ENCODE measurements at regions not wholly inside any gene's neighbourhood (a gene's known extent, or its start where the extent isn't known, plus 50 kb on each side); places are given as distances from the start of the nearest gene placed in this dataset.
A peak's percentile ranks its signal among the peaks of the same experiment; 100 is the strongest.

DNA sequence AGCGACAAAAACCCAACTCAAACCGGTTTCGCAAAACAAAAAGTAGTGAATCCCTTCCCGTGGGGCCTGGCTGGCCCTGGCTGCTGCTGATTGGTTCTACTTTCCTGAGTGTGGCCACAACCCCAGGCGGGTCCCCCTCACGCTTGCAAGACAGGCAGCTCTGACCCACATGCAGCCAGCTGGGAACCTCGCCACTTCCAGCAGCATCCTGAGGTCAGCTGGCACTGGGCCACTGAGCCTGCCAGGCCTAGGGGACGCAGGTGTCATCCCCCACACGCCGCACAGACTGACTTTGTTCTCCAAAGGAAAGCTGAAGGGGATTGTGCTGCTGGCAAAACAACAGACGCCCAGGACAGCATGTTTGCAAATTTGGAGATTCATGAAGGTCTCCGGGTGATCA is 111.1 kb downstream of the TPRA1 start:
- DNase-seq (no peak), ATAC-seq (ENCODE audit: low read depth in 2 of 2) (no peak)
- Mint-ChIP-seq H3K4me3 (no peak overlapping the region), H3K27ac (no peak overlapping the region), H3K4me1 (no peaks in the 10 kb centered on the region), H3K27me3 (peaks cover 8 to 46% (median 45%) of the 10 kb centered on the region in 3 donors), H3K36me3 (no peaks in the 10 kb centered on the region), H3K9me3 (no peaks in the 10 kb centered on the region)

DNA sequence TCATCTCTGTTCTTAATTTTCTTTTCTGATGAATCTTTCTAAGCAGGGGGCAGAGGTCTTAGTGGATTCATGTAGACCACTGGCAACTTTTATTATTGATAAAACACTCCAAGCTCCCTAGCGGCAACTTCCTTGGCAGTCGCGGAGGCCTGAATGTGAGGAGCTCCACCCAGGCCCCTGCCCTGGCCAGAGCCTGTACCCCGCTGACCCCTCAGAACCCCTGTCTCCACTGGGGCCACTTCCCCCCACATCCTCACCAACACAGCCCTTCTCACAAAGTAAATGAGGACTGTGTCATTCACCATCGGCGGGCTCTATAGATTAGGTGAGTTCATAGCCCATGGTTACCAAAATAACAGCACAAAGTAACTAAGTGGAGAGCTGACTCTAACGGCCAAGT is 111.6 kb downstream of the TPRA1 start:
- DNase-seq (no peak), ATAC-seq (ENCODE audit: low read depth in 2 of 2) (no peak)

DNA sequence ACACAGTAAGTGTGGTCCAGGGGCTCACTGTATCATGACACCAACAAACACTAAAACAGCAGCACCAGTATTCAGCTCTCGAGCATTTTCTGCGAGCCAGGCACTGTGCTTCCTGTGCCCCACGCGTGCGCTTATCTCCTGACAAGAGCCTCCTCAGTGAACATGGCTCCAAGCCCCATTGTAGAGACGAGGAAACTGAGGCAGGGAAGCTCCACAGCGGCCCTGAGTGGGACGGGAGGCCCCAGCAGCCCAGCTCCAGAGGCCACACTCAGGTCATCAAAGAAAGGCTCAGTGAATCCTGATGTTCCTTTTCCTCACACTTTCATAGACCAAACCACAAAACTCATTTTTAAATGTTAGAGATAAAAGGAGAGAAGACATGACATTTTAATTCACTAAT is 113.1 kb downstream of the TPRA1 start:
- Mint-ChIP-seq H3K9me3 (peaks cover 0 to 3% (median 0%) of the 10 kb centered on the region in 7 donors), H3K36me3 (no peaks in the 10 kb centered on the region), H3K27me3 (peaks cover 4 to 34% (median 31%) of the 10 kb centered on the region in 3 donors), H3K27ac (no peak overlapping the region), H3K4me1 (no peaks in the 10 kb centered on the region), H3K4me3 (no peak overlapping the region)
- ATAC-seq (ENCODE audit: low read depth in 2 of 2), result no peak
- DNase-seq, result no peak

More for the DNA sequence above, 111.6 kb downstream of the TPRA1 start:
- Mint-ChIP-seq H3K4me3 (no peak overlapping the region), H3K27ac (no peak overlapping the region), H3K27me3 (peaks cover 10 to 47% (median 45%) of the 10 kb centered on the region in 3 donors), H3K9me3 (peaks cover 0 to 2% (median 0%) of the 10 kb centered on the region in 7 donors), H3K4me1 (no peaks in the 10 kb centered on the region), H3K36me3 (no peaks in the 10 kb centered on the region)

DNA sequence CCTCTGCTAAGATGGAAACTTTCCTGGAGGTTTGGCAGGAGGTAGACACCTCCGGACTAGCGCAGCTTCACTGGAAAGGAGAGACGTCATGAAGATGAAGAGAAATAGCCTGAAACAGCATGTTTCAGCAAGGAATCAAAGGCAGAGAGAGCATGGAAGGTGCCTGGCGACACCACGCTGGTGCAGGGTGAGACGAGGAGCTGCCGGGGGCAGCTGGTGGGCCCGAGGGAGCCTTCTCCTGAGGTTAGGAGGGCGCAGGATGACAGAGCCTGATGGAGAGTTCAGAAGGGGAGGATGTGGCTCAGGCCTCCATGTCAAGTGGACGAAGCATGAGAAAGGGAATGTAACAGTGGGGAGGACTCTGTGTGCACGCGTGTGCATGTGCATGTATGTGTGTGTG is 113.6 kb downstream of the TPRA1 start:
- Mint-ChIP-seq H3K4me3 (no peak overlapping the region), H3K4me1 (no peaks in the 10 kb centered on the region), H3K9me3 (peaks cover 0 to 3% (median 0%) of the 10 kb centered on the region in 7 donors), H3K36me3 (no peaks in the 10 kb centered on the region), H3K27ac (no peak overlapping the region), H3K27me3 (peaks cover 4 to 34% (median 30%) of the 10 kb centered on the region in 3 donors)
- ATAC-seq (ENCODE audit: low read depth in 2 of 2) (no peak), DNase-seq (no peak)

DNA sequence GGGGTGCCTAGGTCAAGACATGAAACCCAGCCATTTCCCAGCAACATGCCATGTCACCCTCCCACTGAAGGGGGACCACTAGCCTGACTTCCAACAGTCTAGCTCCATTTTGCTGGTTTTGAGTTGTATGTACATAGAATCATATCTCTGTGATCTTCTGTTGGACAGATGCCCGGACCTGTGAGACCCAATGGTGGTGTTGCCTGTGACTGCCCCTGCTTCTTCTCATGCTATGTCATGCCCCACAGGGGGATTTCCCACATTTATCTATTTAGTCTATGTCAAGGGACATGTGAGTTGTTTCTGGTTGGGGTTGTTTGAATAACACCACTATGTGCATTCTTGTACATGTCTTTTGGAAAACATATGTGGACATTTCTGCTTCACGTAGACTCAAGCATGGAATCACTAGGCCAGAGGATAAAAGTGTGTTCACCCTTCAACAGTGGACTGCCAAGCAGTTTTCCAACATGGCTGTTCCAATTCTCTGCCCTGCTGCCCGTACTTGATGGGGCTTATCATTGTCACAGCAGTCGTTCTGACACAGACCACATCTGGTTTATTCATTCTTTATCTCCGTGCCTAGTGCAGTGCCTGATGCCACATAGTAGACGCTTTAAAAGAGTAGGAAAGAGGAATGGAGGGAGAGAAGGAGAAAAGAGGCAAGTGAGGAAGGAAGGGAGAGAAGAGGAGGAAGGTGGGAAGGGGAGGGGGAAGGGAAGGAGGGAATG is 114.4 kb downstream of the TPRA1 start:
- Mint-ChIP-seq H3K9me3 (peaks cover 0 to 3% (median 0%) of the 10 kb centered on the region in 7 donors), H3K4me1 (no peaks in the 10 kb centered on the region), H3K27ac (no peak overlapping the region), H3K27me3 (peaks cover 4 to 29% (median 24%) of the 10 kb centered on the region in 3 donors), H3K36me3 (no peaks in the 10 kb centered on the region), H3K4me3 (no peak overlapping the region)
- DNase-seq (no peak), ATAC-seq (ENCODE audit: low read depth in 2 of 2) (no peak)

DNA sequence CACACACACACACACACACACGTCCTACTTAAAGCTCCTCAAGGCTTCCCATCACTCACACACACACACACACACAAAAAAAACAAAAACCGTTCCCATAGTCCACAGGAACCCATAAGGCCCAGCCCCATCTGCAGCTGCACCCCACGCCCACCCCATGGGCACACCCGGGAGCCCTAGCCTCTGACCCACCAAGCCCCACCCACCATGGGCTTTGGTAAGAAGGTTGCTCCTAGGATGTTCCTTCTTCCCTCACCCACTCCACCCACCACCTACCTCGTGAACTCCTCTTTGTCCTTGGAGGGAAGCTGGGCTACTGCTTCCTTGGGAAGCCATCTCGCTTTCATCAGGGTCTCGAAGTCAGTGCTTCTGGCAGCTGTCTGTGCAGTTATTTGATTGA is 115.1 kb downstream of the TPRA1 start:
- H3K27ac Mint-ChIP-seq, result no peak overlapping the region

DNA sequence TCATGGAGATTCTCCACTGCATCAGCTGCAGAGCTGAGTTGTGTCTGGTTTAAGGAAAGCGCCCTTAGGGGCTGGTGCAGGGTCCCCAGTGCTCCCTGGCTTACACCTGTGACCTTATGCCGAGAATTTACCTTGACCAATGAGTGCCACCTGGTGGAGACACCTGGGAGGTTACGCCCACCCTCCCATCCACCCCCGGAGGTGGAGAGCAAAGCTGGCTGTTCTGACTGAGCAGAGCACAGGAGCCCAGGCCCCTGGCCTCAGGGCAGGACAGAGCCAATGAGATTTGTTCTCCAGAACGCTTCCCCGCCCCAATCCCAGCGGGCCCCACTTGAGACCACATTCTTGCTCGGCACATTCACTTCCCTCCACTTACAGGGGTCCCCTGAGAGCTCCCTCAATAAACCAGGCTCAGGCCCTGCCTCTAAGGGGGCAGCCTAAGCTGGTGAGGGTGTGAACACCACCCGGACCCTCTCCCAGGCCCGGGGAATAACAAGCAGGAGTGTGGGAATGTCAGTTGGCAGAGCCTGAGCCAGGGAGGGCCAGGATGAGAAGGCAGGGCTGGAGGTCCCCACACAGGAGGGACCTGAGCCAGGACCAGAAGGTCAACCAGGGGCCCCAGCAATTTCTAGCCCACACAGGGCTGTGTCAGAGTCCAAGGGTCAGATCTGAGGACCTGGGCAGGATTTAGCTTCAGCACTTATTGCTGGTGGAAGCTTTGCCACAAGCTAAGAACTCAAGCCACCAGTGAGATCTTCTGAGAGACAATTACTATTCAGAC is 117.1 kb downstream of the TPRA1 start:
- DNase-seq, result no peak
- Mint-ChIP-seq H3K4me3 (no peak overlapping the region), H3K4me1 (no peaks in the 10 kb centered on the region), H3K36me3 (no peaks in the 10 kb centered on the region), H3K27ac (no peak overlapping the region), H3K9me3 (peaks cover 0 to 3% (median 1%) of the 10 kb centered on the region in 7 donors), H3K27me3 (peaks cover 4 to 33% (median 31%) of the 10 kb centered on the region in 3 donors)
- no peak for ATAC-seq (ENCODE audit: low read depth in 2 of 2)

More for the DNA sequence above, 115.1 kb downstream of the TPRA1 start:
- H3K4me1 Mint-ChIP-seq, result no peaks in the 10 kb centered on the region
- H3K4me3 Mint-ChIP-seq, result no peak overlapping the region
- no peak for ATAC-seq (ENCODE audit: low read depth in 2 of 2)
- DNase-seq, result no peak
- no peaks in the 10 kb centered on the region for H3K36me3 Mint-ChIP-seq
- H3K27me3 Mint-ChIP-seq, result peaks cover 4 to 28% (median 22%) of the 10 kb centered on the region in 3 donors
- H3K9me3 Mint-ChIP-seq, result peaks cover 0 to 3% (median 0%) of the 10 kb centered on the region in 7 donors

DNA sequence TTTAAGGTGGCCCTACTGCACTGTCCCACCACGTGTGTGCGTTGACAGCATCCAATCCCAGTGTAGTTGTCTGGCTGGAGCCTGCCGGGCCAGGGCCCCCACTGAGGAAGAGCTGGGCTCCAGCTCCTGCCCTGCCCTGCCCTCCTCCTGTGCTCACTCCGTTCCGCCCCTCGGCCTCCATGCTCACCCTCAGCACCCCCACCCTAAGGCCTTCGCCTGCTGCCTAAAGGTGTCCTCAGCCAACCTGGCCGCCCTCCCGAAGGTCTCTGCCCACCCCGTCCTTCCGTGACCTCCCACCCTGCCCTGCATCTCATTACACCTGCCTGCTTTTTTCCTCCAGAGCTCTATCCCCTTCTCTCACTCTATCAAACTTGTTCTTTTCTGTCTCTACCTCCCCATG is 118.0 kb downstream of the TPRA1 start:
- H3K4me1 Mint-ChIP-seq, result no peaks in the 10 kb centered on the region
- H3K9me3 Mint-ChIP-seq, result peaks cover 0 to 8% (median 4%) of the 10 kb centered on the region in 7 donors
- H3K27me3 Mint-ChIP-seq, result peaks cover 4 to 40% (median 39%) of the 10 kb centered on the region in 3 donors
- no peak for ATAC-seq (ENCODE audit: low read depth in 2 of 2)
- DNase-seq, result no peak
- H3K27ac Mint-ChIP-seq, result no peak overlapping the region
- no peaks in the 10 kb centered on the region for H3K36me3 Mint-ChIP-seq
- H3K4me3 Mint-ChIP-seq, result no peak overlapping the region

DNA sequence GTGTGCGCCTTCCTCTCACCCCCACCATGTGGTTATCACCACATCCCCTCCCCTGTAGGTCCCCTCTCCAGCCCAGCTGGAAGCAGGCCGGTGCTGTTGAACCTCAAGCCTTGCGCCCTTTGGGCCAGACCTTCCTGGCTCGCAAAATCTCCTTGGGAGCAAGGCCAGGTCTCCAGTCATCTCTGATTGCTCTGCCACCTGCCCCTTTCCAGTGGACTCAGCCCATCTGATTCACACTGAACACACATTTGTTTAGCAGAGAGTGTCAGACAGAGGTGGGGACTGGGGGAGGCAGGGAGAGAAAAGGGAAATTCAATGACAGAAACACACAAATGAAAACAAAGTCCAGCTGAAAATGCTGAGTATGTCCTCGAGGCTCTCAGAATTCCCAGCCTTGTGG is 119.4 kb downstream of the TPRA1 start:
- DNase-seq, result no peak
- Mint-ChIP-seq H3K9me3 (peaks cover 0 to 8% (median 4%) of the 10 kb centered on the region in 7 donors), H3K27me3 (peaks cover 4 to 33% (median 31%) of the 10 kb centered on the region in 3 donors), H3K36me3 (no peaks in the 10 kb centered on the region), H3K4me1 (no peaks in the 10 kb centered on the region), H3K4me3 (no peak overlapping the region), H3K27ac (peak overlapping the region in 1 of 6 donors; percentile 77)
- ATAC-seq (ENCODE audit: low read depth in 2 of 2), result no peak

DNA sequence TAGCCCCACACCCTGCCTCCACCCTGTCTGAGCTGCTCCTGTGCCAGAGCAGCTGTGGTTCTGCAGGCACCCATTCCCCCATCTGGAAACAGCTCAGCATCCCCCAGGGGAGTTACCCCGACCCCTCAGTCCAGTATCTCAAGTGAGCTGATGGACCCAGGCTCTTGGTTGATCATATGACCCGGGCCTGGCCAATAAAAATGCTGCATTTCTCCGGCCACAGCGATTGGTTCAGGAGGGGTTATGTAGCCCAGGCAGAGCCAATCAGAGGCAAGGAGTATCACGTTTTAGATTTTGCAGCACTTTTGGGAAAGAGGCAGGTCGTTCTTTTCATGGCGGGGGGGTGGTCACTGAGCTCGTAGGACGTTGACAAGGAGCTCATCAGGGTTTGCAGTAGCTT is 120.8 kb downstream of the TPRA1 start:
- ATAC-seq (ENCODE audit: low read depth in 2 of 2) (no peak), DNase-seq (no peak)
- Mint-ChIP-seq H3K36me3 (no peaks in the 10 kb centered on the region), H3K27ac (no peak overlapping the region), H3K4me3 (no peak overlapping the region), H3K4me1 (no peaks in the 10 kb centered on the region), H3K9me3 (peaks cover 0 to 8% (median 4%) of the 10 kb centered on the region in 7 donors), H3K27me3 (peaks cover 4 to 34% (median 25%) of the 10 kb centered on the region in 3 donors)

DNA sequence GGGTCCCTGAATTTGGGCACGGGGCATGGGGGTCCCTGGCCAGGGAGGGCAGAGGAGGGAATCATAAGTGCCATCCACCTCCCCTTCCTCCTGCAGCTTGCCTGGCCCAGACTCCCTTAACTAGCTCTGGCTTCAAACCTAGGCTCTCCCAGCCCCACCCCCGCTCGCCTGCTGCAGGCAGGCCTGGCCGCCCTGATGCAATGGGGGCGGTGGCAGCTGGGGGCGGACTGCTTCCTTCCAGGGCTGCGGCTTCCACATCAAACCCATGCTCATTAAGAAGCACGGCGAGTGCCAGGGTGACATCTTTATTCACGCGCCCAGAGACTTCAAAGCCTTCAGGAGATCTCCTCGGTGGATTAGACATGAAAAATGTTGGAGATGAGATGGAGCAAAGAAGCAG is 123.1 kb downstream of the TPRA1 start:
- H3K4me1 Mint-ChIP-seq, result no peaks in the 10 kb centered on the region
- peaks cover 0 to 36% (median 20%) of the 10 kb centered on the region in 3 donors for H3K27me3 Mint-ChIP-seq
- ATAC-seq (ENCODE audit: low read depth in 2 of 2) (no peak), DNase-seq (no peak)
- H3K4me3 Mint-ChIP-seq, result no peak overlapping the region
- peaks cover 0 to 8% (median 4%) of the 10 kb centered on the region in 7 donors for H3K9me3 Mint-ChIP-seq
- H3K27ac Mint-ChIP-seq, result no peak overlapping the region
- no peaks in the 10 kb centered on the region for H3K36me3 Mint-ChIP-seq

DNA sequence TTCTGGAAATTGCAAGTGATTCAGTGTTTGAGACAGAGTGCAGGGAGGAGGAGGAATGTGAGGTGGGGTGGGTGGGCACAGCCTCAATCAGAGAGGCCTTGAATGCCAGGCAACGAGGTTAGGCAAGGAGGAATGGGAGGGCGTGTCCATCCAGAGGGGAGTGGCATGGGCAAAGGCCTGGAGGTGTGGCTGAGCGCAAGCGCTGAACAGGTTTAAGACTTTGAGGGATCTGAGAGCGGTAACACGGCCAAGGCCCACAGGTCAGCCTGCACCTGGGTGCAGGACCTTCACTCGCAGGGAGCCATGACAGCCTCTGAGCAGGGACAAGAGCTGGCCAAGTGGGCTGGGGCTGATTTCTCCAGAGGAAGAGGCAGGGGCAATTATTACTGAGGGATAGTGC is 125.9 kb downstream of the TPRA1 start:
- no peaks in the 10 kb centered on the region for H3K36me3 Mint-ChIP-seq
- no peak overlapping the region for H3K27ac Mint-ChIP-seq
- peaks cover 0 to 8% (median 4%) of the 10 kb centered on the region in 7 donors for H3K9me3 Mint-ChIP-seq
- no peaks in the 10 kb centered on the region for H3K4me1 Mint-ChIP-seq
- no peak overlapping the region for H3K4me3 Mint-ChIP-seq
- no peak for ATAC-seq (ENCODE audit: low read depth in 2 of 2)
- no peak for DNase-seq
- peaks cover 8 to 46% (median 44%) of the 10 kb centered on the region in 3 donors for H3K27me3 Mint-ChIP-seq

DNA sequence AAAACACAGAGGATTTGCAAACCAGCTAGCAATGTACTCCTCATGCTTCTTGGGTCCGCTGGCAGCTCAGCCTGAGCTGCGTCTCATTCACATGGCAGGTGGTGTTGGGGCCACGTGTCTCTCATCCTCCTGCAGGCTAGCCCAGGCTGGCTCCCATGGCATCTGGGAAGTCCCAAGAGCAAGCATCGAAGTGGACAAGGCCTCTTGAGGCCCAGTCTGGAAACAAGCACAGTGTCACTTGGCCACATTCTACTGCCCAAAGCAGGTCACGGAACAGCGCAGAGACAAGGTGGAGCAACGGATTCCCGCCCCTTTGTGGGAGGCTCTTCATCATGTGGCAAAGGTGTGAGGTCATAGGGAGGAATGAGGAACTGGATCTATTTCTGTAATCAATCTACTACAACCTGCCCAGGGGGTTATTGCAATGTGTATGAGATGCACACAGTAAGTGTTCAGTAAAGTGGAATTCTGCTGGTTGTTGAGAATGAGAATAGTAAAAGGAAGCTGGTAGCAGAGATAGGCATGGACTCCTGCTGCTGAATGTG is 128.3 kb downstream of the TPRA1 start:
- H3K4me1 Mint-ChIP-seq, result no peaks in the 10 kb centered on the region
- no peak overlapping the region for H3K27ac Mint-ChIP-seq
- ATAC-seq (ENCODE audit: low read depth in 2 of 2) (no peak), DNase-seq (no peak)
- H3K9me3 Mint-ChIP-seq, result peaks cover 0 to 5% (median 0%) of the 10 kb centered on the region in 7 donors
- no peaks in the 10 kb centered on the region for H3K36me3 Mint-ChIP-seq
- peaks cover 13 to 56% (median 54%) of the 10 kb centered on the region in 3 donors for H3K27me3 Mint-ChIP-seq
- no peak overlapping the region for H3K4me3 Mint-ChIP-seq

Data from naive B cell (primary cell).